Stimulated activated CD8-positive, alpha-beta memory T cell treated with anti-CD3 and anti-CD28 coated beads, Interleukin-4, amount 100 ng/mL, for 4 hours (primary cell): ENCODE measurements at regions not wholly inside any gene's neighbourhood (a gene's known extent, or its start where the extent isn't known, plus 50 kb on each side); places are given as distances from the start of the nearest gene placed in this dataset.

ENCODE experiments used
- DNase-seq, 2 donors: peaks; one replicate each; pipeline ENCODE4 v3.0.0-alpha.2; 2020; ENCODE audit warnings: low read depth in 2 of 2, low spot score in 1 of 2

DNA sequence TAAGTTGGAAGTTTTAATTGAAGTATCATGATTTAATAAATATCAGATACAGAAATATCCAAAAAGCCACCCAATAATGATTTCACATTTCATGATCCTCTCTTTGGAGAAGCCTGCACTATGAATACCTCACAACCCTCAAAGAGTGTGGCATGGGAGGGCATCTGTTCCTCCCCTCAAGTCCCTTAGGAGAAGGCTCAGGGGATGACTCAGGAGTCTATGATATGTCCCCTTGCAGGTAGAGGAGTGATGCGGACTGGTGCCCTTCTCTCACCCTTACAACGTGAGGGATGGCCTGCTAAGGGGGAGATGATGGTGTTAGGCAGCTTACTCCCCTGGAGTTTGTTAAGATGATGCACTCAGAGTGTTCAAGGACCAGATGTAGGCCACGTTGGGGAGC is 303.3 kb upstream of the DUSP10 start:
- DNase-seq: no peak

DNA sequence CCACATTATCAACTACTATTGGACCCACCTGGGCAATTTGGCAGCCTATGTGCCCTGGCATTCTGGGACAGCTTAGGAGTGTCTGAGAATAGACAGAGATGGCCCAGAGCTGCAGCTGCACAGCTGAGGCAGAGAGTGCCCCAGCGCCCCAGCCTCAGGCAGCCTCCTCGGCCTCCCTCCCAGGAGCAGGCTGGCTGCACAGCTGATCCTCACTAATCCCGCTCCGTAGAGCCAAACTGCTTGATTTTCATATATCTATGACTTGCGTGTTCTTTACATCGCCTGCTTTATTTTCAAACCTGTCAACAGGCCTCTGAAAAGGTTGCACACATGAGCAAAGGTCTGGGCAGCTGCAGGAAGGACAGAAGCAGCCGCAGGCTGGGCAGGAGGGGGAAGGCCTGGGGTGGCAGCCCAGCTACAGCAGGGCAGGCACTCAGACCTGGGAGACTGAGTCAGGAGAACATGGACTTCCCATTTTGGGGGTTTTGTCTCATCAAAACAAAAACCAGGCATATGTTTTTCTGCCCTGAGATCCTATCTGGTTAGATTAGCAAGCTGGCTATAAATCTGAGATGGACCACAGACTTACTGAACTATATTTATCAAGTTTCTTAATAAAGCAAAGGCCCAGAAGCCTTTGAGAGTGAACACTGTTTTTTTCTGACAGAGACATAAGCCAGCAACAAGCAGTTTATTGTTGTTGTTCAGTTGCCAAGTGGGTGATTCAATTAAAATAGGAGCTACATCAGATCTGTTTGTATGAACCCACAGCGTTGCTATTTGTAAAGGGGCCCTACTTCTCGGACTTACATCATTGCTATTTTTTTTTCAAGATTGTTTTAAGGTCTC is 301.8 kb upstream of the DUSP10 start:
- DNase-seq: no peak

DNA sequence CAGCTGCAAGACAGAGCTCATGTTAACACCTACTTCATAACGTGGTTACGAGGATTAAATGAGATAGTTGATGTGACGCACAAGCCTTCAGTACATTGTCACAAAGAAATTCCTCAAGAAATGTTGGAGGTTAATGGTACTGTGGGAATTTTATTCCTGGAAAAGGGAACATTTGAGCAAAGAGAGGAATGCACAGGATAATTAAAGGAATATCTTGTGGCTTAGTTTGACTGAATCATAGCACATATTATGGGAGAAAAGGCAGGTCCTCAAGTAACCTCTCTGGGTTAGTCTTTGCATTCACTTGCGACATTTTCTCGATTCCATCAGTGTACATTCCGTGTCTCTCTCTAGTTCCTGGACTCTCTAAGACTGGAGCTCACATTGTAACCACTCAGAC is 300.2 kb upstream of the DUSP10 start:
- no peak for DNase-seq

DNA sequence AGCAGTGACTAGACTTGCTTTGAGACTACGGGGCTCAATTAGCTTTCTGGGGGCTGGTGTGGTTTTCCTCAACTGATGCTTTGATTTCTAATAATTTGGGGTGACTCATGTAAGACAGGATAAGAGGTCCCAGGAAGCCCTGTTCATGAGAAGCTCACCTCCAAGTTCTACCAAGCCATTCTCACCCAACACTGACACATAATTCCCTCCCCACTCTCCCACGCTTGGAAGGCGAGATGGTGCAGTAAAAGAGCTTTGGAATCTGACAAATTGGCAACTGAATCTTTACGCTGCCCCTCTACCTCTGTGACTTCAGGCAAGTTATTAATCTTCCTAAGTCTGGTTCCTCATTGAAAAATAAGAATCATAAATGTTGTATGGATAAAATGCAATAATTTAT is 299.1 kb upstream of the DUSP10 start:
- DNase-seq: no peak

DNA sequence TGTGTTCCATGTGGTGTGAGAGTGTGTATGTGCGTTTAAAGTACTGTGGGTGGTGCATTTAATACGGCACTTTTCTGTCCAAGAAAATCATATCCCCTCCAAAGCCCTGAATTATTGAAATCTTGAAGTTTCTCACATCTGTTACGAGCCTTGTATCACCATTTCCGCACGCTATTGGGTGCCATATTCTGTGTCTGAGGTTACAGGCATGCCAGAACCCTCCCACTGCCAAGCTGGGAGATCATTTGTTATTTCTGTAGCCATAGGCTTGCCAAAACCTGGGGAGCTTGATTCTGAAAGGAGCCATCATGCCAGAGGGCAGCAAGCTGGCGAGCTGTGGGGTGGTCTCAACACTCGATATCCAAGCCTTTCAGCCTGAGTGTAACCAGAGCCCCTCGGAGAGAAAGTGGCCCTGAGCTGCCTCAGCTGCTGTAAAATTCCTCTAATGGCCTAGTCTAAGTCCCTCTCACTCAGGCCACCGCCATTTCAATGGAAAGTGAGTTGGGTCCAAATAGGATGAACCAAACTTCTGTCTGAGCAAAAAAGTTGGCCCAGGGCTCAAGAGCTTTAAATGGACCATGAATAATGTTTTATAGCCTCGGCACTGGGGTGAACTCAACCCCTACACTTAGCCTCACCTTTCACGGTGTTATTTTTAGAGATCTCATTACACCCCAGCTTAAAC is 298.4 kb upstream of the DUSP10 start:
- no peak for DNase-seq

DNA sequence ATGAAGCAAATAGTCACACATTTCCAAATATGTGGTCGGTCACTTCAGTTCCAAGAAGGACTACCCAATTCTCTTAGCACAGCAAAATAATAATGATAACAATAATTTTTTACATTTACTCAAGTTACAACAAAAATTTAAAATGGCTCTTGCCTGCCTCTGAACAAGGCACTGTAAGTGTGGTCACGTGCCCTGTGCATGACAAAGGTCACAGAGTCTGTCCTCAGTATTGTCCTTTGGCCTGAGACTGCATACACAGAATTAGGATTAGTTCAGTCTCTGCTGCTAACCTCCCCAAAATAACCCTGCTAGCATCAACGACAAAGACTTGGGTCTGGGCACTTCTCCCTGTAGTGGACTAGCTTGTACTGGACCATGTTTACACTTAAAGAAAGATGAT is 297.1 kb upstream of the DUSP10 start:
- DNase-seq: no peak

DNA sequence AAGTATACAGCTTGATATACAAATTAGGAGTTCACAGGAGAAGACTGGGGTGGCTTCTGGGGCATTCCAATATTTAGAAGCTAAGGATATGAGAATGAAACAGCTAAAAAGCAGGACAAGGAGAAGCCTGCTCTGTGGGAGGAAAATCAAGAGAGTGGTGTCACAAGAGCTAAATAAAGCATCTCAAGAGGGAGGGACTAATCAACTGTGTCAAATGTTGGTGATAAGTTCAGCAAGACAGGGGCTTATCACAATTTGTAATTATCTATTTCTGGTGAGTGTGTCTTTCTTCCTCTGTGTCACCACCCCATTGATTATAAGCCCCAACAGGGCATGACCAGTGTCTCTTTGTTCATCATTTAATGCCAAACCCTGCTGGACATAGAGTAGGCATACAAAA is 295.8 kb upstream of the DUSP10 start:
- DNase-seq: no peak

DNA sequence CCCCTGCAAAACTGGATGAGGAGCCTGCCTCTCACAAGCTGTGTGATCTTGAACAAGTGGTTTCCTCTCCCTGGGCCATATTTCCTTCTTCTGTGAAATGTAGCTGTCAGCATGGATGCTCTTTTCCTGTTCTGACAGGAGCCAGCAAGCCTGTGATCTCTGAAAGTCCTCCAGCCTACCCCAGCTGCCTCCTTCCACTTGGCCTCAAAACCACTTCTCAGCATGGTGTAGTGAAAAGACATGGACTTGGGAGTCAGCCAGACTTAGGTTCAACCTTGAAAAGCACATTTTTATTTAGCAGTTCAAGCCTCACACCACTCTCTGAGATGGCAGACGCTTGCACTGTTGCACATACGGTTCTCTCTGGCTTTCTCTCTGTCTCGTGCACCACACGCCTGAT is 292.9 kb upstream of the DUSP10 start:
- no peak for DNase-seq

DNA sequence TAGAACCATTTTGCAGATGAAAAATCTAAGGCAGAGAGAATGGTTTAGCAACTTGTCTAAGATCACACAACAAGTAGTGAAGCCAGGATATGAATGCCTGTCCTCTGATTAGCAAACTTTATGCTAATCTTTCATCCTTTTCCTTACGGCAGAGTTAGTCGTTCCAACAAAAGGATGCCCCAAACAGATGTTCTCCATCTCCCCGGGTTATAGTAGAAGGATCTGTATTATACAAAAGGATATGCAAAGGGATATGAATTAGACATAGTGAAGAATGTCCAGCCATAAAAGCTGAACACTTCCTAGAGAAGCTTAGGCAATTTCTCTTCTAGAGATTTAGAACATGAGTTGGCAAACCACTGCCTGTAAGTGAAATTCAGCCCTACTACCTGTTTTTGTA is 291.6 kb upstream of the DUSP10 start:
- no peak for DNase-seq

DNA sequence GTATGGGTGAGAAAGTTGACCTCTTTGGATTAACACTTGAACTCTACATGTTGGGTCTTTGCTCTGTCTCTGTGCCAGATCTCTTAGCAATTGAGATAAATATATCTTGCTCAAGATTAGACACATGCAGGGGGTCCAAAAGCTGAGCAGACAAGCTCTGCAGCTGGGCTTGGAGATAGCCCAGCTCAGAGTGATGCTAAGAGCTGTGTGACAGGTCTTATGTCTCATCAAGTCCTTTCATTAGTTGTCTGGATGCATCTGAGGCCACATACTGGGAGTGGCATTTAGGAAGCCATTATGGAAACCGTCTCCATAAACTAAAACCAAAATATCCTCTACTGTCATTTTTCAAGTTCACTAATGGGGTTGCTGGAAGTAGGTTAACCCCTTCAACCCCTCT is 289.4 kb upstream of the DUSP10 start:
- no peak for DNase-seq

DNA sequence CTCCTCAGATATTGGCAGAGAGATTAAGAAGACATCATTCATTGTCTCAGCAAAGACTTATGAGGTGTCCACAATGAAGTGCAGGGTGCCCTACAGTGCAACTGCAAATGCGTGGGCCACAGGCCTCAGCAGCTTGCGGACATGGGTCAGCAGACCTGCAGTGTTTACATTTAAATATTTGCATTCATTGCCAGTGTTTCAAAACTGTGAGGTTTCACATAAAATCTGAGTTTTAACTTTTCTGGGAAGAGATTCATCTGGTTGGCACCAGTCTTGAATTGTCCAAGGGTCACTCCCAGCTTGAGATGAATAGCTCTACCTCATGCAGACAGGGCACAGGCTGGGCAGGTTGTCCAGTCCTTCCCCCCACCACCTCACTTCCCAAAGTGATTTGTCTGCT is 286.8 kb upstream of the DUSP10 start:
- DNase-seq: no peak

DNA sequence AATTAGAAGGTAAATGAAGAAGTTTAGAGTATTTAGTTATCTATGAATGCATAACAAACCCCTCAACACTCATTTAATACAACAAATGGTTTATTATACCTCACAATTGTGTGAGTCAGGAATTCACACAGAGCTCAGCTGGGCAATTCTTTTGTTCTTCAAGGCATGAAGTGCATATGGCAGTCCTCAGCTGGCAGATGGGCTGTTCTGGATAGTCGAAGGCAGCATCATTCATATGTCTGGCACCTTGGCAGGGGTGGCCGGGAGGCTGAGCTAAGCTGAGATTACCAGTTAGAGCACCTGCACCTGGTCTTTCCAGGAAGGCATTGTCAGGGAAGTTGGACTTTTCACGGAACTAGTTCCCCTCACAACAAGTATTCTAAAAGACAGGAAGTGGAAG is 286.2 kb upstream of the DUSP10 start:
- no peak for DNase-seq

DNA sequence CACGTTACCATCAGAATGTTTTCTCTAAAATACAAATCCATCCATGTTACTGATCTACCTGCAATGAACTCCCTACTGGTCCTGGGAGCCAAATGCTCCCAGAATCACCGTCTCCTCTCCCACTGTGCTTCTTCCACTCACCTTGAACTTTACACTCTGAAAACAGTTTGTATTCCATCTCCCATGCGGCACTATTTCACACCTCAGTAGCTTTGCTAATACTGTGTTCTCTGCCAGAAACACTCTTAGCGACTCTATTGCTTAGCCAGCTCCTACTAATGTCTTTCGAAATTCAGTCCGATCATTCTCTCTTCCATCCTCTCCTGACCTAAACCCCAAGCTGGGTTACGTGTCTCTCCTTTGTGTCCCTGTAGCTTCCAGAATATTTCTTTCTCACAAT is 284.4 kb upstream of the DUSP10 start:
- no peak for DNase-seq

DNA sequence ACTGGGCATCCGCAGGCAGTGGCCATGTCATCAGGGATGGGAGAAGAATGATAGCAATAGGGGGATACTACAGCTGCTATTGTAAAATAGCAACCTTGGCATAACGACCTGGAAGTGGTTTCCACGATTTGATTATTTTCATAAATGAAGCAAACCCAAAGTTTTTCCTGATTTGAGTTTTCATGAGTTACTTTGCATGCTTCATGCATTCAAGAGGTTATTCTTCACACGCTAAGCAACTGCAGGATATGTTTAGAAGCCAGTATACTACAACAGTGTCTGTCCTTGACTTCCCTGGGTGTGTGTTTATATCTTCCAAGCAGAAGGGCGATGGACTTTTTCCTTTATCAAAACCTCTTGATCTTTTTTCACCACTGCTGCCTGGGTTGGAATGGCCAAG is 281.1 kb upstream of the DUSP10 start:
- no peak for DNase-seq

DNA sequence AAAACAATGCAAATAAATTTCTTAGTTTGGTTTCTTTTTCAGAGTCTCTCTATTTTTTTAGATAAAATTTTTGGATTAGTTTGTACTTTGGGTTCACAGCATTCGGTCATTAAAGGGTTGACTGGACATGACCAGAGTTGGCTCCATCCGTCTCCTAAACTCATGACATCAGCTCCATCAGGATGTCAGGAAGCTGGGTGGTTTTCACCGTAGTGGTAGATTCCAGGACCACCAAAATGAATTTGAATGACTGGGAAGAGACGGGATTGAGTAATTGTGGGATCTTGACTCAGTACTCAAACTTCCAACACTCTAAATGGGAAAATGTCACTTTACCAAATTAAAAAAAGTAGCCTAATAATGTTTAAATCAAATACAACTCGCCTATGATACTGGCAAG is 279.2 kb upstream of the DUSP10 start:
- no peak for DNase-seq

DNA sequence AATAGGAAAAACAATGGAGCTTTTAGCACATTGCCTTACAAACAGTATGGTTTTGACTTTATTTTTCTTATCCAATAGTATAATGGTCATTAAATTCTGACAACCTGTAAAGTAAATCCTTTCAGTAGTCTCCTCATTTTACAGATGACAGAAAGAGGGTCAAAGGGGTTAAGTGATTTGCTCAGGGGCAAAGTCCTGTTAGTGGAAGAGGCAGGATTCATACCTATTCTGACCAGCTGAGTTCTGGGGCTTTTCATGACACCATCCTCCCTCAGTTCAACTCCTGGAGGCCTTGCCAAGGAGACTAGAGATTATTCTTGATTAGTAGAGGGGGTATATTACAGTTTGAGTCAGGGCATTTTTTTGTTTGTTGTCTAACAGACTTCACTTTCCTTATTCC is 278.7 kb upstream of the DUSP10 start:
- no peak for DNase-seq

DNA sequence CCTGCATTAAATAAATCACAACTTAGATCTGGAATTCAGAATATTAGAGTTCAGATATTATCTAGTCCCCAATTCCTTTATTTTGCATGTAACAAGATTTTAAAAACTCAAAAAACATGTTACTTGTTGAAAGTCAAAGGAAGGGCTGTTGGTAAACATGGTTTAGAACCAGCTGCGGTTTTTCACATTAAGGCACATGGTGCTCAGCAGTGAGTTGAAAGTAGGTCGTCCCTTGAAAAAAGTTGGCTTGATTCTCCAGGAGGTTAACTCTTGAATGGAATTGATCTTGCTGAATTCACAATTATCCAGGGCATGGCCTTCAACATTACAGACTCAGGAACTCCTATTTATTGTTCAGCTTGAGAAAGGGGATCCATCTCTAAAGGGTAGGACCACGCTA is 277.1 kb upstream of the DUSP10 start:
- no peak for DNase-seq

DNA sequence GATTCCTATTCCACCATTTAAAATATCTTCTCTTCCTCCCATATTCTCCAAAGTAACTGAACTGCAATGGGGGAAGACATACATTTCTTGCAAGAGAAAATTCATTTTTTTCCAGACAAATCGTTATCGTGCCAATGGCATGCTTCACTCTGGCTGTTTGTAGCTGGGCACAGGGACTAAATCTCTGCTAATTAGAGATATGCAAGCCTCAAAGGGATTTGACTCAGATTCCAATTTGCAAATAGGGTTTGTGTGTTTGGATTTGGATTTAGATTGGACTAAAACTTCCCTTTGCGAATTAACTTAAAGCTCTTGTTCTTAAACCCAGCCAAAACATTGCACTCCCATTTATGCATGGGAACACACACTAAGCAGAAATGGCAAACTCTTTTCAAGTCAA is 276.2 kb upstream of the DUSP10 start:
- no peak for DNase-seq

DNA sequence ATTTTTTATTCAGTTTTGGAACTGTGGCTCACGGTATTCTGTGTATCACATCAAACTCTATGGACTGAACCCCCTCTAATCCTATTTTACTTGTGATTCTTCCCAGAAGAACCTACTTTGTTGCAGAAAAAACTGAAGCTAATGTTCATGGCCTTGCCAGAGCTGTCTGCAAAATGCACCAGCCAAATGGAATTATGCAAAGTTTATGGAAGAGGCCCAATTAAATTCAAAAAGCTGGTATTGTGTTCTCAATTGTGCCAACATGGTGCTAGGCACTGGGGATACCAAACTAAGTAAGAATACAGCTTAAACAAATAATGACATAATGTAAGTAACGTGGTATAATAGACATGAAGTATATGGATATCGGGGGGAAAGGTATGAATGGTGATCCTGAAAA is 273.8 kb upstream of the DUSP10 start:
- no peak for DNase-seq

DNA sequence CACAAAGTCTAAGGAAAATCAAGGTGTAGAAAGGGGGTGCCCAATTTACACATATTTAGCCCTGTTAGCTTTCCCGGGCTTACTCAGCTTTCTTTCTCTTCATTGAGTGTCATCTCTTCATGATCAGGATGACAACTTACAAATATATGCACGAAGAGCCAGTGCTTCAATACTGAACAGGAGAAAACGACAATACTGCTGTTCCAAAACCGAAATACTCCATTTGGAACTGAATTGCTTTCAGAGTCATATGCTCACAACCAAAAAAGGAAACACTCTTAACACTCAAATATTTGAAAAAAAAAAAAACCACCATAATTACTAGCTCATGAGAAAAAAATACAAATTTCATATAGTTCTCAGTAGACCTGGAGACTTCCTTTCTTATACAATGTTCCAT is 272.1 kb upstream of the DUSP10 start:
- no peak for DNase-seq

DNA sequence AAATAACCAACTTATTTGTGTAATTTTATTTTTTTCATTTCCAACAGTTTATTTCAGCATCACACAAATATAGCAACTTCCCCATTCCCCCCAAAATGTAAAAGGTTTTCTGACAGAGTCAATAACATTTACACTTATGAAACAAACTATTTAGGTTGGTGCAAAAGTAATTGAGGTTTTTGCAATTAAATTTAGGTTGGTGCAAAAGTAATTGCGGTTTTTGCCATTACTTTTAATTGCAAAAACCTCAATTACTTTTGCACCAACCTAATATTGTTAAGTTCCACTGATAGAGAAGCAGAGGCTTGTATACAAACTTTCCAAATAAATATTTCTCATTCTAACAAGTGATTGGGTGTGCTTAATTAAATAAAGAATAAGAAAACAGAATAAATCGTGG is 270.9 kb upstream of the DUSP10 start:
- no peak for DNase-seq

DNA sequence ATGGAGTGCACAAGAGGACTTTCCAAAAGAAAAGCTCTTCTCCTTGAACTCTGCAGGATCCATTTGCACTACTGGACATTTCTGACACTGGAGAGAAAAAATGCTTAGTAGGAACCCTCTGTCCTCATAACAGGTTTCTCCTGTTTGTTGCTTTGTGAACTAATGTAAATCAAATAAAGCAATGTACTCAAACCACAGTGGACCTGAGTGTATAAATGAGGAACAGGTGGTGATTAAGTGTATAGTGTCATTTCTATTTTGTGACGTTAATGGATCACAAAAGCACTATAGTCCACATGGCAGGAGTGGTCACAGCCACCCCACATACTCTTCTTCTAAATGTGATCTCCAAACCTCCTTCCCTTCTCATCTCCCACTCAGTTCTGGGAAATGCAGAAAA is 268.4 kb upstream of the DUSP10 start:
- DNase-seq: no peak
